WTC11 (cell line): ENCODE measurements at regions not wholly inside any gene's neighbourhood (a gene's known extent, or its start where the extent isn't known, plus 50 kb on each side); places are given as distances from the start of the nearest gene placed in this dataset.

Experiments
- ATAC-seq: fragments of 200-7000 bp; cut with Tn5 transposase; 2 replicates; pipeline ENCODE4 v1.10.0; 2021; ENCODE audit warnings: mild to moderate bottlenecking, moderate library complexity
- CTCF ChIA-PET: fragments of 300-600 bp; sonication (Branson Sonifier 250); formaldehyde crosslinking; loops from one replicate; lab custom pipeline; 2021; ENCODE audit warnings: antibody characterized with exemption; lab: Charles Lee
- POLR2A ChIA-PET: fragments of 350-600 bp; sonication (Branson Sonifier 250); formaldehyde crosslinking; loops from one replicate; lab custom pipeline; 2021; ENCODE audit warnings: antibody characterized with exemption; lab: Charles Lee
- DNase-seq: peaks from one replicate; pipeline ENCODE4 v3.0.0; 2021; ENCODE audit warnings: low spot score
- H3K27ac Mint-ChIP-seq: 2 replicates; pipeline ENCODE4 v1.8.0; 2021; ENCODE audit warnings: mixed read lengths
- H3K27me3 Mint-ChIP-seq: 2 replicates; pipeline ENCODE4 v1.8.0; 2021; ENCODE audit warnings: low read depth, mild to moderate bottlenecking, moderate library complexity, mixed read lengths
- H3K36me3 Mint-ChIP-seq: 2 replicates; pipeline ENCODE4 v1.8.0; 2021; ENCODE audit warnings: mixed read lengths
- H3K4me1 Mint-ChIP-seq: 2 replicates; pipeline ENCODE4 v1.8.0; 2022; ENCODE audit warnings: mixed read lengths
- H3K4me3 Mint-ChIP-seq: 2 replicates; pipeline ENCODE4 v1.8.0; 2021; ENCODE audit warnings: mild to moderate bottlenecking, moderate library complexity, mixed read lengths
- H3K9me3 Mint-ChIP-seq: 2 replicates; pipeline ENCODE4 v1.8.0; 2021; ENCODE audit warnings: mixed read lengths
- ATF2 ChIP-seq: sonication (generic); formaldehyde crosslinking; IDR thresholded peaks from 2 replicates; pipeline ENCODE4 v1.8.1; 2022; ENCODE audit warnings: low read depth, missing genetic modification reagents, borderline replicate concordance
- ATF3 ChIP-seq: sonication (generic); formaldehyde crosslinking; conservative IDR thresholded peaks from 2 replicates; pipeline ENCODE4 v1.8.1; 2022; ENCODE audit warnings: mild to moderate bottlenecking, missing genetic modification reagents
- CREB1 ChIP-seq: sonication (generic); formaldehyde crosslinking; IDR thresholded peaks from 2 replicates; pipeline ENCODE4 v1.8.0; 2023; ENCODE audit warnings: mild to moderate bottlenecking, missing genetic modification reagents
- ESRRA ChIP-seq: sonication (generic); formaldehyde crosslinking; IDR thresholded peaks from 2 replicates; pipeline ENCODE4 v1.8.1; 2022; ENCODE audit warnings: mild to moderate bottlenecking, missing genetic modification reagents, borderline replicate concordance
- ETV6 ChIP-seq: sonication (generic); formaldehyde crosslinking; IDR thresholded peaks from 2 replicates; pipeline ENCODE4 v1.8.1; 2022; ENCODE audit warnings: mild to moderate bottlenecking, missing genetic modification reagents
- GRHL2 ChIP-seq: fragments of 250-450 bp; sonication (Bioruptor Pico); IDR thresholded peaks from 2 replicates; pipeline ENCODE4 v1.8.0; 2022; ENCODE audit warnings: mild to moderate bottlenecking, moderate library complexity; ENCODE audit not compliant: insufficient replicate concordance, severe bottlenecking
- IRF1 ChIP-seq: sonication (generic); formaldehyde crosslinking; IDR thresholded peaks from 2 replicates; pipeline ENCODE4 v1.8.0; 2023; ENCODE audit warnings: missing genetic modification reagents
- KAT7 ChIP-seq: sonication (generic); formaldehyde crosslinking; IDR thresholded peaks from 2 replicates; pipeline ENCODE4 v1.8.1; 2023; ENCODE audit warnings: missing genetic modification reagents, mild to moderate bottlenecking, borderline replicate concordance
- MAX ChIP-seq: sonication (generic); formaldehyde crosslinking; IDR thresholded peaks from 2 replicates; pipeline ENCODE4 v1.8.0; 2022; ENCODE audit warnings: mild to moderate bottlenecking, missing genetic modification reagents
- MYBL2 ChIP-seq: sonication (generic); formaldehyde crosslinking; IDR thresholded peaks from 2 replicates; pipeline ENCODE4 v1.8.1; 2023; ENCODE audit warnings: mild to moderate bottlenecking, moderate library complexity, missing genetic modification reagents
- NR2C2 ChIP-seq: sonication (generic); formaldehyde crosslinking; IDR thresholded peaks from 2 replicates; pipeline ENCODE4 v1.8.0; 2022; ENCODE audit warnings: mild to moderate bottlenecking, missing genetic modification reagents
- PREB ChIP-seq: sonication (generic); formaldehyde crosslinking; IDR thresholded peaks from 2 replicates; pipeline ENCODE4 v1.8.1; 2022; ENCODE audit warnings: mild to moderate bottlenecking, missing genetic modification reagents, moderate library complexity, borderline replicate concordance
- RORB ChIP-seq: fragments of 250-450 bp; sonication (Bioruptor Pico); IDR thresholded peaks from 2 replicates; pipeline ENCODE4 v1.9.0; 2021; ENCODE audit warnings: mild to moderate bottlenecking
- SMAD3 ChIP-seq: sonication (generic); formaldehyde crosslinking; IDR thresholded peaks from 2 replicates; pipeline ENCODE4 v1.8.0; 2022; ENCODE audit warnings: missing genetic modification reagents, mild to moderate bottlenecking, borderline replicate concordance
- SOX15 ChIP-seq: fragments of 250-450 bp; sonication (Bioruptor Pico); IDR thresholded peaks from 2 replicates; pipeline ENCODE4 v1.9.0; 2021; ENCODE audit warnings: mild to moderate bottlenecking
- TEAD4 ChIP-seq: sonication (generic); formaldehyde crosslinking; IDR thresholded peaks from 2 replicates; pipeline ENCODE4 v1.8.0; 2022; ENCODE audit warnings: mild to moderate bottlenecking, missing genetic modification reagents
- ZBTB21 ChIP-seq: sonication (generic); formaldehyde crosslinking; IDR thresholded peaks from 2 replicates; pipeline ENCODE4 v1.8.1; 2023; ENCODE audit warnings: mild to moderate bottlenecking, missing genetic modification reagents, borderline replicate concordance
- ZBTB43 ChIP-seq: sonication (generic); formaldehyde crosslinking; IDR thresholded peaks from 2 replicates; pipeline ENCODE4 v1.8.1; 2023; ENCODE audit warnings: mild to moderate bottlenecking, missing genetic modification reagents
- ZNF671 ChIP-seq: fragments of 250-450 bp; sonication (Bioruptor Pico); IDR thresholded peaks from 2 replicates; pipeline ENCODE4 v1.8.0; 2021; ENCODE audit warnings: mild to moderate bottlenecking
- TF ChIP-seq, protein P1 (sequence below): sonication (generic); formaldehyde crosslinking; IDR thresholded peaks from 2 replicates; pipeline ENCODE4 v1.8.0; 2022; ENCODE audit warnings: mild to moderate bottlenecking, missing genetic modification reagents
- TF ChIP-seq, protein P2 (sequence below): fragments of 200-600 bp; IDR thresholded peaks from 2 replicates; pipeline ENCODE4 v1.8.0; 2022; ENCODE audit warnings: antibody characterized with exemption
- TF ChIP-seq, protein P3 (sequence below): sonication (generic); formaldehyde crosslinking; IDR thresholded peaks from 2 replicates; pipeline ENCODE4 v1.8.1; 2022; ENCODE audit warnings: missing genetic modification reagents, borderline replicate concordance

GRCh38 chr5:128629157-128629556 is 91.1 kb upstream of the FBN2 start:
- no peak for ATAC-seq
- ChIA-PET POLR2A (interaction anchor here (0.6 kb wide), 1 partner anchor 1015 kb away, joined by 3 read pairs; no protein-coding TSS in a partner anchor), CTCF (no interaction called here)
- Mint-ChIP-seq H3K36me3 (no peaks in the 10 kb centered on the region), H3K27me3 (no peaks in the 10 kb centered on the region), H3K4me1 (peaks cover 4% of the 10 kb centered on the region), H3K27ac (no peak overlapping the region), H3K4me3 (no peak overlapping the region), H3K9me3 (peaks cover 6% of the 10 kb centered on the region; the same call in 1 of the 2 replicates)
- no peak for DNase-seq
- TF ChIP-seq GRHL2 (CRISPR knock-in tag) (no peak), CREB1 (CRISPR knock-in tag) (no peak), RORB (CRISPR knock-in tag) (no peak), IRF1 (CRISPR knock-in tag) (no peak), ZBTB43 (CRISPR knock-in tag) (no peak), PREB (CRISPR knock-in tag) (no peak), MAX (no peak), ESRRA (CRISPR knock-in tag) (no peak), ATF3 (CRISPR knock-in tag) (no peak), ZBTB21 (CRISPR knock-in tag) (no peak), ZNF671 (CRISPR knock-in tag) (no peak), MYBL2 (CRISPR knock-in tag) (no peak)
- TF ChIP-seq, protein P1, sequence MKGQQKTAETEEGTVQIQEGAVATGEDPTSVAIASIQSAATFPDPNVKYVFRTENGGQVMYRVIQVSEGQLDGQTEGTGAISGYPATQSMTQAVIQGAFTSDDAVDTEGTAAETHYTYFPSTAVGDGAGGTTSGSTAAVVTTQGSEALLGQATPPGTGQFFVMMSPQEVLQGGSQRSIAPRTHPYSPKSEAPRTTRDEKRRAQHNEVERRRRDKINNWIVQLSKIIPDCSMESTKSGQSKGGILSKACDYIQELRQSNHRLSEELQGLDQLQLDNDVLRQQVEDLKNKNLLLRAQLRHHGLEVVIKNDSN (CRISPR knock-in tag): no peak
- TF ChIP-seq, protein P2, sequence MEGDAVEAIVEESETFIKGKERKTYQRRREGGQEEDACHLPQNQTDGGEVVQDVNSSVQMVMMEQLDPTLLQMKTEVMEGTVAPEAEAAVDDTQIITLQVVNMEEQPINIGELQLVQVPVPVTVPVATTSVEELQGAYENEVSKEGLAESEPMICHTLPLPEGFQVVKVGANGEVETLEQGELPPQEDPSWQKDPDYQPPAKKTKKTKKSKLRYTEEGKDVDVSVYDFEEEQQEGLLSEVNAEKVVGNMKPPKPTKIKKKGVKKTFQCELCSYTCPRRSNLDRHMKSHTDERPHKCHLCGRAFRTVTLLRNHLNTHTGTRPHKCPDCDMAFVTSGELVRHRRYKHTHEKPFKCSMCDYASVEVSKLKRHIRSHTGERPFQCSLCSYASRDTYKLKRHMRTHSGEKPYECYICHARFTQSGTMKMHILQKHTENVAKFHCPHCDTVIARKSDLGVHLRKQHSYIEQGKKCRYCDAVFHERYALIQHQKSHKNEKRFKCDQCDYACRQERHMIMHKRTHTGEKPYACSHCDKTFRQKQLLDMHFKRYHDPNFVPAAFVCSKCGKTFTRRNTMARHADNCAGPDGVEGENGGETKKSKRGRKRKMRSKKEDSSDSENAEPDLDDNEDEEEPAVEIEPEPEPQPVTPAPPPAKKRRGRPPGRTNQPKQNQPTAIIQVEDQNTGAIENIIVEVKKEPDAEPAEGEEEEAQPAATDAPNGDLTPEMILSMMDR: no peak
- TF ChIP-seq, protein P3, sequence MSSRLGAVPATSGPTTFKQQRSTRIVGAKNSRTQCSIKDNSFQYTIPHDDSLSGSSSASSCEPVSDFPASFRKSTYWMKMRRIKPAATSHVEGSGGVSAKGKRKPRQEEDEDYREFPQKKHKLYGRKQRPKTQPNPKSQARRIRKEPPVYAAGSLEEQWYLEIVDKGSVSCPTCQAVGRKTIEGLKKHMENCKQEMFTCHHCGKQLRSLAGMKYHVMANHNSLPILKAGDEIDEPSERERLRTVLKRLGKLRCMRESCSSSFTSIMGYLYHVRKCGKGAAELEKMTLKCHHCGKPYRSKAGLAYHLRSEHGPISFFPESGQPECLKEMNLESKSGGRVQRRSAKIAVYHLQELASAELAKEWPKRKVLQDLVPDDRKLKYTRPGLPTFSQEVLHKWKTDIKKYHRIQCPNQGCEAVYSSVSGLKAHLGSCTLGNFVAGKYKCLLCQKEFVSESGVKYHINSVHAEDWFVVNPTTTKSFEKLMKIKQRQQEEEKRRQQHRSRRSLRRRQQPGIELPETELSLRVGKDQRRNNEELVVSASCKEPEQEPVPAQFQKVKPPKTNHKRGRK: no peak

DNA sequence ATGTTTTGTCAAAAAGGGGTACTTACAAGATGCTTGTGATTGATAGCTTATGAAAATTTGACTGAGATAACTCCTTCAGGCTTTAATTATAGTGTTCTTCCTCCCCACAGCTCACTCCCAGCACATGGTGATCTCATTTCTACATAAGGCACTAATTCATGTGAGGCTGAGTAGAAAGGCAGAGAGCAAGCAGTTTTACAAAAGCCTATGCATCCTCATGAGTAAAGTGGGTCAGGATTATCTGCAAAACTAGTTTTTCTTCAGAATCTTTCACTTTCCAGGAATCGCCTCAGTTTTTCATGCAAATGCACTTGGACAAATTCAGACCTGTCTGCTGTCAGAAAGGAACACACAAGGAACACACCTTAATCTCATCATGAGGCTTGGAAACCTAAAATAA is 92.1 kb upstream of the FBN2 start:
- DNase-seq (no peak), ATAC-seq (no peak)
- POLR2A ChIA-PET: no interaction called here
- CTCF ChIA-PET: no interaction called here
- Mint-ChIP-seq H3K36me3 (no peaks in the 10 kb centered on the region), H3K9me3 (peaks cover 12% of the 10 kb centered on the region), H3K27me3 (no peaks in the 10 kb centered on the region), H3K4me3 (no peak overlapping the region), H3K27ac (no peak overlapping the region), H3K4me1 (peaks cover 4% of the 10 kb centered on the region)
- TF ChIP-seq ATF2 (CRISPR knock-in tag) (no peak), NR2C2 (CRISPR knock-in tag) (no peak), SMAD3 (no peak), KAT7 (CRISPR knock-in tag) (no peak), ETV6 (CRISPR knock-in tag) (no peak), TEAD4 (no peak), IRF1 (CRISPR knock-in tag) (no peak), SOX15 (CRISPR knock-in tag) (no peak)
